ENCODE measurements at regions not wholly inside any gene's neighbourhood (a gene's known extent, or its start where the extent isn't known, plus 50 kb on each side); places are given as distances from the start of the nearest gene placed in this dataset.

DNA sequence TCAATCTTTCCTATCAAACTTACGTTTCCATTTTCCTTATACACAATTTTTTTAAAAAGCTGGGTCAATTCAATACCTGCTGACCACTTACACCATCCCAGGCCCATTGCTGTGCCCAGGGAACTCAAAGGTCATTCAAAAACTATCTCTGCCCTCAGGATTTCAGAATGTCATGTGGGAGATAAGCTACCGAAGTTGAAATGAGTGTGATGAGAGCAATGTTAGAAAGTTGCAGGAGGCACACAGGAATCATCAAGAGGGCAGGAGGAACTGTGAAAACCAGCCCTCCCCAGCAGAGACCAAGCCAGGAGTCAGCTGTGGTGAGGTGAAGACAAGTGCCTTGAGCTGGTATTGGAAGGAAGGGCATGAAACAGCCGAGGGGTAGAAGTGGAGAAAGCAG is 195.9 kb downstream of the HS3ST3A1 start:
- TF ChIP-seq, protein P1, sequence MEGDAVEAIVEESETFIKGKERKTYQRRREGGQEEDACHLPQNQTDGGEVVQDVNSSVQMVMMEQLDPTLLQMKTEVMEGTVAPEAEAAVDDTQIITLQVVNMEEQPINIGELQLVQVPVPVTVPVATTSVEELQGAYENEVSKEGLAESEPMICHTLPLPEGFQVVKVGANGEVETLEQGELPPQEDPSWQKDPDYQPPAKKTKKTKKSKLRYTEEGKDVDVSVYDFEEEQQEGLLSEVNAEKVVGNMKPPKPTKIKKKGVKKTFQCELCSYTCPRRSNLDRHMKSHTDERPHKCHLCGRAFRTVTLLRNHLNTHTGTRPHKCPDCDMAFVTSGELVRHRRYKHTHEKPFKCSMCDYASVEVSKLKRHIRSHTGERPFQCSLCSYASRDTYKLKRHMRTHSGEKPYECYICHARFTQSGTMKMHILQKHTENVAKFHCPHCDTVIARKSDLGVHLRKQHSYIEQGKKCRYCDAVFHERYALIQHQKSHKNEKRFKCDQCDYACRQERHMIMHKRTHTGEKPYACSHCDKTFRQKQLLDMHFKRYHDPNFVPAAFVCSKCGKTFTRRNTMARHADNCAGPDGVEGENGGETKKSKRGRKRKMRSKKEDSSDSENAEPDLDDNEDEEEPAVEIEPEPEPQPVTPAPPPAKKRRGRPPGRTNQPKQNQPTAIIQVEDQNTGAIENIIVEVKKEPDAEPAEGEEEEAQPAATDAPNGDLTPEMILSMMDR (IDR thresholded peaks at IDR 0.05), result no peak
- no peak for TF ChIP-seq EZH2 (IDR thresholded peaks at IDR 0.05; ENCODE audit: borderline replicate concordance, insufficient read depth, low read depth, low read length, poor library complexity, severe bottlenecking)
